LNCaP clone FGC (cell line): ENCODE measurements at regions not wholly inside any gene's neighbourhood (a gene's known extent, or its start where the extent isn't known, plus 50 kb on each side); places are given as distances from the start of the nearest gene placed in this dataset.

Experiments
- DNase-seq: peaks from one replicate; pipeline ENCODE4 v3.0.0-alpha.2; 2011; ENCODE audit warnings: low read depth
- H3K4me3 ChIP-seq: 2 replicates; pipeline ENCODE4 v1.5.1; 2011; ENCODE audit warnings: mild to moderate bottlenecking, low read depth, low read length, control low read depth
- TF ChIP-seq, protein P1 (sequence below): IDR thresholded peaks from 2 replicates; pipeline ENCODE4 v1.5.1; 2012; ENCODE audit warnings: mild to moderate bottlenecking; ENCODE audit not compliant: control insufficient read depth, insufficient read depth; ENCODE audit errors: extremely low read depth

DNA sequence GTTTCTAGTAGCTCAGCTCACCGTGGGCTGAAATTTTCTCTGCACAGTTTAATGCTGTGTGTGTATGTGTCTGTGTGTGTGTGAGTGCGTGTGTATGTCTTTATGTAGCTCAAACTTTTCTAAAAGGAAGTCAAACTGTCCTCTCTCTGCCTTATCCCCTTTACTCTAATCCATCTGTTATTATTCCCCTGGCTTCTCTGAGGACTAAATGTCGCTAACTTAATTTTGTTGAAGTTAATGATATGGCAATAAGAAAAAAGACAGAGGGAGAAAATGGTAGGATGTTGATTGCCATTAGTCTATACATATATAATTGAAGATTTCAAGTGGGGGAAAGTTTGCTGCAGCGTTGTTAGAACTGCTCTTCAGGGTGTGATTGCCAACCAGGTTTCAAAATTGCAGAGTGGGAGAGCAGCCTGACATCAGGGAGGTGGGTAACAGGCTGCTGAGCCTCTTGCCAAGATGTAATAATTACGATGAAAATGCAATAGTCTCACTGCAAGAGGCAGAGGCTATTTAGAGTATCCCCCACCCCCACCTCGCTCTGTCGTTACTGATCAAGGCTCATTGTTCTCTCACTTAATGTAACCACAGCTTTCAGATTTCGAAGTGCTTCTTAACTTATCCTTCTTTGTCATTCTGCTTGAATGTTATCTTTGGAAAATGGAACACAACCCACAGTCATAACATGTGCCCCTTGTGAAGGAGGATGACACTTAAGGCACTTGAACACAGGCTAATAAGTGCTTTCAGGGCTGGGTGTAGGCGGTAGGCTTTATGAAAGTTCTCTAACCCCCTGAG, 559.0 kb upstream of the PLXNA2 start:
- H3K4me3 ChIP-seq, result no peak overlapping the region
- DNase-seq, result no peak
- TF ChIP-seq, protein P1, sequence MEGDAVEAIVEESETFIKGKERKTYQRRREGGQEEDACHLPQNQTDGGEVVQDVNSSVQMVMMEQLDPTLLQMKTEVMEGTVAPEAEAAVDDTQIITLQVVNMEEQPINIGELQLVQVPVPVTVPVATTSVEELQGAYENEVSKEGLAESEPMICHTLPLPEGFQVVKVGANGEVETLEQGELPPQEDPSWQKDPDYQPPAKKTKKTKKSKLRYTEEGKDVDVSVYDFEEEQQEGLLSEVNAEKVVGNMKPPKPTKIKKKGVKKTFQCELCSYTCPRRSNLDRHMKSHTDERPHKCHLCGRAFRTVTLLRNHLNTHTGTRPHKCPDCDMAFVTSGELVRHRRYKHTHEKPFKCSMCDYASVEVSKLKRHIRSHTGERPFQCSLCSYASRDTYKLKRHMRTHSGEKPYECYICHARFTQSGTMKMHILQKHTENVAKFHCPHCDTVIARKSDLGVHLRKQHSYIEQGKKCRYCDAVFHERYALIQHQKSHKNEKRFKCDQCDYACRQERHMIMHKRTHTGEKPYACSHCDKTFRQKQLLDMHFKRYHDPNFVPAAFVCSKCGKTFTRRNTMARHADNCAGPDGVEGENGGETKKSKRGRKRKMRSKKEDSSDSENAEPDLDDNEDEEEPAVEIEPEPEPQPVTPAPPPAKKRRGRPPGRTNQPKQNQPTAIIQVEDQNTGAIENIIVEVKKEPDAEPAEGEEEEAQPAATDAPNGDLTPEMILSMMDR, result no peak

DNA sequence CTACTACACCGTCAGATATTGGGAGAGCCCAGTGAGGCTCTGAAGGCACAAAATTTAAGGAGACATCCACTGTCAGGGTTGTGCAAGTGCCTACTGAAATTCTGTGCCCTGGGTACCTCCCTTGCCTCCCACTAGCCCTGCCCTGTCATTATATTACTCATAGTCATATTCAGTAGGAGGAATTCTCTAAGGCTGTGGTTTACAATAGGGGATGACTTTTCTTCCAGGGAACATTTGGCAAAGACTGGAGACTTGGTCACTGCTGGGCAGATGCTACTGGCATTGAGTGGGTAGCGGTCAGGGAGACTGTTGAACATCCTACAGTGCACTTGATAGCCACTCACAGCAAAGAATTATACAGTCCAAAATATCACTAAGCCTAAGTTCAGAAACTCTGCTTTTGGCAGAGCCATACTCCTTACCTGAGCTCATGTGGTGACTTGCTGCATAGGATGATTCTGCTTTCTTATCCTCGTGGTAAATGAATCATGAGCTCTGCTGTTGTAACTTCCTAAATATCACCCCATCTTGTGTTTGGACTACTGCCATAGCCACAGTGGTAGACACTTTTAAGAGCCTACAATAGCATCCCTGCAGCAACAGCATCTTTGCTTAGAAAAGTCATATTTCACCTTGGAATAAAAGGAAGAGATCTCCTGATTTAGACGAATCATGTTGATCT, 563.4 kb upstream of the PLXNA2 start:
- no peak overlapping the region for H3K4me3 ChIP-seq
- DNase-seq, result no peak
- TF ChIP-seq, protein P1, result no peak

DNA sequence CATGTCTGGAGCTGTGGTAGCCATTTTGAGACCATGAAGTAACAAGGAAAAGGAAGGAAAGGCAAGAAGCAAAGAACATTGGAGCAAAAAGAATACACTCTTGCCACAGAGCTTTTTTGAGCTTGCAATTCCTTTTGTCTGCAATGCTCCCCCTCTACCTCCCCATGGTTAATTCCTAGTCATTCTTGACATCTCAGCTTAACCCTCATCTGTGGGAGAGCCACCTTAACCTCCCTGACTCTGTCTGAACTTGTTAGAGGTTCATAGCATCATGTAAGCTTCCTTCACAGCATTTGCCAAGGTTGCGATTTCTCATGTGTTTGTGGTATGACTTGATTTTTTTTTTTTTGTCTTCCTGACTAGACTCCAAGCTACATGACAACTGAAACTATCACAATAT, 564.1 kb upstream of the PLXNA2 start:
- no peak for DNase-seq
- TF ChIP-seq, protein P1, result no peak

DNA sequence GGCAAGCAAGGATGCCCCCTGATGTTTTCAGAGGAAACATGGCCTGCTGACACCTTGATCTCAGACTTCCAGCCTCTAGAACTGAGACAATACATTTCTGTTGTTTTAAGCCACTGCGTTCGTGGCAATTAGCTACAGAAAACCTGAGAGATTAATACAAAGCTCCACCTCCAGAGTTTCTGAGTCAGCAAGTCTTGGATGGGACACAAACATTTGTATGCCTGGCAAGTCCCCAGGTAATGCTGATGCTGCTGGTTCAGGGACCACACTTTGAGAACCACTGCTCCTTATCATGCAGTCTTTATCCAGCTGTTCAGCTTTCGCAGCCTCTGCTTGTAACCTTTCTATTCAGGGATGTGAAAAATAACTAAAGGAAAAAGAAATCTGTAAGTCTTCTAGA, 565.7 kb upstream of the PLXNA2 start:
- TF ChIP-seq, protein P1, result no peak
- DNase-seq, result no peak
- H3K4me3 ChIP-seq, result no peak overlapping the region

More for the DNA sequence above, 564.1 kb upstream of the PLXNA2 start:
- no peak overlapping the region for H3K4me3 ChIP-seq

DNA sequence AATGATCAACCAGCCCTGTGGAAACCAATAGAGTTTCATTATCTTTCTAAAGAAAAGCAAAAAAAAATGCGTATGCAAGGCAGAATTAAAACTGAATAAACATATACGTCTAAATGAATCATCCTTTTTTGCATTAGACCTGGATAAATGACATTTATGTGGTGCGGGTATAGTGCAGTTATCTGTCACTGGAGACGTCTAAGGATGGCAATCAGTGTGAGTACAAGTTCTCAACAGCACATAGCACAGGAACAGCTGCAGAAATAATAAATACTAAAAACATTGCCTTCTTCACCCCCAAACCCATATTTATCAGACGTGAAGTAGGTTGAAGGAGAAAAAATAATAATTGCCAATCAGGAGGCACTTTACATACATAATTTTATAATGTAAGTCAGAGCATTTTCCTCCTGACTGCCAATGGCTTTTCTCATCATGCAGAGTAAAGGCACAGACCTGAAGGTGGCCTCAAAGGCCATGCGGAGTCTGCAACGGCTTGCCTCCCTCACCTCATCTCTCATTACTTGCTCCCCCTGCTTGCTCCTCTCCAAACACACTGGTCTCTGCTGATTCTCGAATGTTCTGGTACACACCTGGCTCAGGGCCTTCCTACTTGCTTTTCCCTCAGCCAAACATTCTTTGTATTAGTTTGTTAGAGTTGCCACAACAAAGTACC, 574.7 kb upstream of the PLXNA2 start:
- TF ChIP-seq, protein P1, result no peak
- no peak overlapping the region for H3K4me3 ChIP-seq
- no peak for DNase-seq

DNA sequence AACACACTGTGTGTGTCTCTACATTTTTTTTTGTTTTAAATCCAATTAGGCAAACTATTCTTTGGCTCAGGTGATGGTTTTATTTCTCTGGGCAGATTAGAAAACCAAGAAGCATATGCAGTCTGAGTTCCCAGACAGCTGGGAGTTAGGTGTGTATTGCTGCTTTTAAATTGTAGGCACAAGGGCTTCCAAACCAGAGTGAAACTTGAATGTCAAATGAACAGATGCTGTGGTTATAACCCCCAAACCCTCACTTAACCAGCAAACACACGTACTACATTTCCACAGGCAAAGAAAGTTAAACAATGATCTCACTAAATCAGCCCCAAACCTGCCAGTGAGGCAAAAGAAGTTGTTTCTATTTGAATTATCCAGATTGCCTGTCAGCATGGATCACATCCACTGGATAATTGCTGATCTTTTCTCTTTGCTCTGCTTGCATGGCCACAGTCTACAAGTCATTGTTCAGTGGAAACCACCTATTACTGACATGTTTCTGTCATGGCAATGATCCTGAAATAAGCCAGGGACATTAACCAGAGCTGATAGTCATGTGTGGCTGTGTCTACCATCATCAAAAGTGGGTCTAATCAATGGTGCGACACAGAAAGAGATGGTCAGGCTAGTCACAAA, 576.5 kb upstream of the PLXNA2 start:
- TF ChIP-seq, protein P1, result no peak
- no peak for DNase-seq
- H3K4me3 ChIP-seq, result no peak overlapping the region
